LoVo (cell line): ENCODE measurements at regions not wholly inside any gene's neighbourhood (a gene's known extent, or its start where the extent isn't known, plus 50 kb on each side); places are given as distances from the start of the nearest gene placed in this dataset.

ENCODE experiments used
- DNase-seq: peaks from one replicate; pipeline ENCODE4 v3.0.0-alpha.2; 2016; ENCODE audit warnings: low spot score

- DNase-seq: no peak
Observed at GRCh38 chr20:24257171-24257570, 212.3 kb upstream of the SYNDIG1 start.

GRCh38 chr20:24256307-24256706 lies 213.1 kb upstream of the SYNDIG1 start:
- no peak for DNase-seq

GRCh38 chr20:24254480-24254879 lies 214.9 kb upstream of the SYNDIG1 start:
- DNase-seq: no peak

- no peak for DNase-seq
Observed at GRCh38 chr20:24253321-24253720, 216.1 kb upstream of the SYNDIG1 start.

GRCh38 chr20:24245094-24245493 lies 224.3 kb upstream of the SYNDIG1 start:
- no peak for DNase-seq

GRCh38 chr20:24242763-24243162 lies 226.7 kb upstream of the SYNDIG1 start:
- no peak for DNase-seq

- no peak for DNase-seq
Observed at GRCh38 chr20:24241466-24241865, 228.0 kb upstream of the SYNDIG1 start.

GRCh38 chr20:24236963-24237362 lies 232.5 kb upstream of the SYNDIG1 start:
- DNase-seq: no peak

- DNase-seq: no peak
Observed at GRCh38 chr20:24236201-24236600, 233.2 kb upstream of the SYNDIG1 start.

- DNase-seq: no peak
Observed at GRCh38 chr20:24235296-24236175, 233.9 kb upstream of the SYNDIG1 start.

GRCh38 chr20:24227600-24227999 lies 239.0 kb upstream of the GGTLC1 start:
- no peak for DNase-seq

GRCh38 chr20:24212494-24212893 lies 223.9 kb upstream of the GGTLC1 start:
- DNase-seq: no peak

GRCh38 chr20:24211972-24212371 lies 223.4 kb upstream of the GGTLC1 start:
- no peak for DNase-seq

- DNase-seq: no peak
Observed at GRCh38 chr20:24210356-24210755, 221.8 kb upstream of the GGTLC1 start.

- DNase-seq: no peak
Observed at GRCh38 chr20:24208652-24209051, 220.1 kb upstream of the GGTLC1 start.

- no peak for DNase-seq
Observed at GRCh38 chr20:24207803-24208300, 219.3 kb upstream of the GGTLC1 start.

- DNase-seq: no peak
Observed at GRCh38 chr20:24206995-24207394, 218.4 kb upstream of the GGTLC1 start.

GRCh38 chr20:24203526-24204183 lies 215.1 kb upstream of the GGTLC1 start:
- DNase-seq: no peak

- no peak for DNase-seq
Observed at GRCh38 chr20:24199501-24199900, 210.9 kb upstream of the GGTLC1 start.

GRCh38 chr20:24194143-24194542 lies 205.6 kb upstream of the GGTLC1 start:
- no peak for DNase-seq

- no peak for DNase-seq
Observed at GRCh38 chr20:24190905-24191304, 202.3 kb upstream of the GGTLC1 start.

- no peak for DNase-seq
Observed at GRCh38 chr20:24185791-24186190, 197.2 kb upstream of the GGTLC1 start.

GRCh38 chr20:24181151-24181550 lies 192.6 kb upstream of the GGTLC1 start:
- DNase-seq: no peak
